K562 (cell line): ENCODE measurements at regions not wholly inside any gene's neighbourhood (a gene's known extent, or its start where the extent isn't known, plus 50 kb on each side); places are given as distances from the start of the nearest gene placed in this dataset.

Experiments
- ATAC-seq: fragments of 200-7000 bp; cut with Tn5 transposase; 3 replicates; pipeline ENCODE4 v1.9.1; 2020; ENCODE audit warnings: moderate library complexity
- BruUV-seq: library from RNA; stranded (reverse); fragments of 400-500 nt; replicated peaks from 2 replicates; lab custom pipeline; 2021; lab: Mats Ljungman, UMichigan
- CTCF ChIA-PET: fragments of 300-600 bp; formaldehyde crosslinking; extraction: SDS; loops from one replicate; lab custom pipeline; 2021; ENCODE audit warnings: low intra/inter-chr PET ratio; lab: Yijun Ruan, JAX
- POLR2A ChIA-PET: fragments of 300-600, 350-650 bp; sonication (Branson Sonifier 250); formaldehyde crosslinking; extraction: SDS; loops from one replicate; lab custom pipeline; 2021; ENCODE audit warnings: antibody characterized with exemption, inconsistent platforms; lab: Yijun Ruan, JAX
- DNase-seq, 4 experiments: peaks; one replicate each; pipeline versions ENCODE4 v3.0.0 to v3.0.0-alpha.2; 2011 to 2018; ENCODE audit warnings: low spot score in 3 of 4, mixed read lengths in 3 of 4; ENCODE audit errors: extremely low read depth in 1 of 4
- FAIRE-seq: peaks from 2 replicates; lab custom pipeline; 2011; peaks lifted over from hg19 to GRCh38; lab: Jason Lieb, UNC
- H2AFZ ChIP-seq: 2 replicates; pipeline ENCODE4 v1.6.0; 2011; ENCODE audit warnings: low read depth, low read length, control low read depth, inconsistent platforms
- H3K27ac ChIP-seq: fragments of 200-600 bp; 3 replicates; pipeline ENCODE4 v1.8.0; 2011; ENCODE audit warnings: low read depth, mild to moderate bottlenecking, control low read depth, inconsistent platforms, low read length, moderate library complexity, mixed read lengths; ENCODE audit errors: extremely low read depth
- H3K27me3 ChIP-seq, 2 experiments: fragments of 300-600 bp in 1 of 2; 2 replicates in 1 of 2; 3 replicates in 1 of 2; pipeline versions ENCODE4 v1.6.0 to v1.8.0; 2011; ENCODE audit warnings: inconsistent platforms in 2 of 2, low read length in 2 of 2, mild to moderate bottlenecking in 1 of 2, mixed read lengths in 1 of 2, moderate library complexity in 1 of 2; ENCODE audit not compliant: control insufficient read depth in 2 of 2, insufficient read depth in 2 of 2
- H3K36me3 ChIP-seq: fragments of 300-600 bp; 3 replicates; pipeline ENCODE4 v1.8.0; 2011; ENCODE audit warnings: mild to moderate bottlenecking, low read length, inconsistent platforms; ENCODE audit not compliant: control insufficient read depth, insufficient read depth
- H3K4me1 ChIP-seq, 2 experiments: fragments of 200-600 bp in 1 of 2; replicated peaks in 1 of 2; 2 replicates in 1 of 2; 3 replicates in 1 of 2; pipeline versions ENCODE4 v1.5.1 to v1.8.0; 2011; ENCODE audit warnings: inconsistent platforms in 2 of 2, low read length in 2 of 2, mild to moderate bottlenecking in 1 of 2, mixed read lengths in 1 of 2, moderate library complexity in 1 of 2; ENCODE audit not compliant: control insufficient read depth in 2 of 2, insufficient read depth in 2 of 2
- H3K4me2 ChIP-seq: 2 replicates; pipeline ENCODE4 v1.6.1; 2011; ENCODE audit warnings: low read length, control low read depth, inconsistent platforms, mixed read lengths; ENCODE audit not compliant: insufficient read depth
- H3K4me3 ChIP-seq: fragments of 200-600 bp; sonication (generic), shearing (Covaris generic); 2 replicates; pipeline ENCODE4 v1.5.1; 2016; ENCODE audit warnings: control low read depth, inconsistent platforms
- H3K79me2 ChIP-seq: fragments of 200-600 bp; 3 replicates; pipeline ENCODE4 v1.8.0; 2011; ENCODE audit warnings: low read length, inconsistent platforms; ENCODE audit not compliant: control insufficient read depth, insufficient read depth
- H3K9ac ChIP-seq, 2 experiments: 2 replicates each; pipeline versions ENCODE4 v1.6.0 to v1.6.1; 2011; ENCODE audit warnings: low read depth in 2 of 2, low read length in 2 of 2, control low read depth in 1 of 2, inconsistent platforms in 1 of 2, mild to moderate bottlenecking in 1 of 2, mixed read lengths in 1 of 2; ENCODE audit not compliant: insufficient read depth in 1 of 2
- H3K9me1 ChIP-seq: one replicate; pipeline ENCODE4 v1.6.0; 2011; ENCODE audit warnings: inconsistent platforms, mild to moderate bottlenecking, low read length, moderate library complexity; ENCODE audit not compliant: control insufficient read depth, insufficient read depth
- H3K9me3 ChIP-seq: replicated peaks from 2 replicates; pipeline ENCODE4 v1.5.1; 2011; ENCODE audit warnings: low read depth, low read length, inconsistent platforms; ENCODE audit not compliant: control insufficient read depth, insufficient read depth
- H4K20me1 ChIP-seq: replicated peaks from 2 replicates; pipeline ENCODE4 v1.6.1; 2011; ENCODE audit warnings: low read length, inconsistent platforms, mixed read lengths; ENCODE audit not compliant: control insufficient read depth, insufficient read depth
- ATF7 ChIP-seq: fragments of 450-650 bp; IDR thresholded peaks from 2 replicates; pipeline ENCODE4 v1.7.1; 2014; ENCODE audit warnings: mild to moderate bottlenecking, moderate library complexity
- ETV5 ChIP-seq: sonication (generic); formaldehyde crosslinking; IDR thresholded peaks from 2 replicates; pipeline ENCODE4 v1.4.0; 2020; ENCODE audit warnings: low read depth, mild to moderate bottlenecking, missing genetic modification reagents
- FOXP4 ChIP-seq: sonication (generic); formaldehyde crosslinking; IDR thresholded peaks from 2 replicates; pipeline ENCODE4 v1.8.0; 2022; ENCODE audit warnings: mild to moderate bottlenecking, missing genetic modification reagents, borderline replicate concordance
- HOMEZ ChIP-seq: fragments of 250-450 bp; sonication (Bioruptor Pico); IDR thresholded peaks from 2 replicates; pipeline ENCODE4 v1.4.0; 2020; ENCODE audit warnings: mild to moderate bottlenecking, moderate library complexity
- HOXB6 ChIP-seq: fragments of 250-450 bp; sonication (Bioruptor Pico); IDR thresholded peaks from 2 replicates; pipeline ENCODE4 v1.5.1; 2022; ENCODE audit warnings: mild to moderate bottlenecking, borderline replicate concordance
- KDM4B ChIP-seq, 2 experiments: fragments of 450-650 bp in 1 of 2; sonication (generic) in 1 of 2; IDR thresholded peaks; 2 replicates each; pipeline ENCODE4 v1.6.1; 2016 to 2017; ENCODE audit warnings: borderline replicate concordance in 2 of 2, antibody characterized with exemption in 1 of 2, low read depth in 1 of 2, mild to moderate bottlenecking in 1 of 2
- OTX1 ChIP-seq: fragments of 450-650 bp; formaldehyde crosslinking; IDR thresholded peaks from 2 replicates; pipeline ENCODE4 v1.4.0; 2022; ENCODE audit warnings: mild to moderate bottlenecking
- SIN3A ChIP-seq, 2 experiments: fragments of 150-350 bp in 1 of 2; IDR thresholded peaks; 2 replicates each; pipeline ENCODE4 v1.6.1; 2011 to 2016; ENCODE audit warnings: borderline replicate concordance in 2 of 2, low read depth in 2 of 2, low read length in 2 of 2, mild to moderate bottlenecking in 2 of 2, moderate library complexity in 2 of 2; ENCODE audit not compliant: control insufficient read depth in 1 of 2
- YY1 ChIP-seq, 3 experiments: IDR thresholded peaks; 2 replicates each; pipeline ENCODE4 v1.6.1; 2011; ENCODE audit warnings: low read length in 2 of 3, mild to moderate bottlenecking in 2 of 3, moderate library complexity in 2 of 3, borderline replicate concordance in 1 of 3, control low read depth in 1 of 3, low read depth in 1 of 3; ENCODE audit not compliant: insufficient read depth in 3 of 3, insufficient replicate concordance in 2 of 3, control insufficient read depth in 1 of 3, insufficient read length in 1 of 3; ENCODE audit errors: extremely low read depth in 1 of 3
- ZBTB5 ChIP-seq: fragments of 450-650 bp; IDR thresholded peaks from 2 replicates; pipeline ENCODE4 v1.6.1; 2017; ENCODE audit warnings: antibody characterized with exemption
- WGBS: fragments of 100-300 bp; shearing (Covaris generic); methylation state at CpG from one replicate; pipeline ENCODE4 v1.1.6; 2016; ENCODE audit warnings: low coverage, mixed read lengths; ENCODE audit not compliant: insufficient coverage; ENCODE audit errors: missing lambda C conversion rate; 5-methylcytosine and 5-hydroxymethylcytosine counted together
- in situ Hi-C: fragments of 300-500 bp; cut with MboI; formaldehyde crosslinking; loops from 4 replicates; pipeline ENCODE4 v1.15.0; 2018; ENCODE audit warnings: inconsistent platforms, mixed read lengths
- intact Hi-C: fragments of 100-400 bp; cut with micrococcal nuclease; formaldehyde crosslinking; loops from 2 replicates; pipeline ENCODE4 v1.14.2; 2022

- TF ChIP-seq FOXP4 (CRISPR knock-in tag) = no peak
- TF ChIP-seq ATF7 = no peak
- no peak for TF ChIP-seq ZBTB5
- no peak for TF ChIP-seq KDM4B (IDR thresholded peaks at IDR 0.05; ENCODE audit: borderline replicate concordance in 2 of 2, low read depth in 1 of 2)
Measured at GRCh38 chr11:122007601-122008071, 108.4 kb downstream of the BLID start (continued).

- no peak for FAIRE-seq
- TF ChIP-seq OTX1 (CRISPR knock-in tag) (no peak), ETV5 (CRISPR knock-in tag) (no peak), HOXB6 (no peak), YY1 (IDR thresholded peaks at IDR 0.05; ENCODE audit: borderline replicate concordance in 1 of 3, control insufficient read depth in 1 of 3, extremely low read depth in 1 of 3, insufficient read depth in 3 of 3, insufficient read length in 1 of 3, insufficient replicate concordance in 2 of 3, low read depth in 1 of 3, low read length in 2 of 3) (no peak), SIN3A (IDR thresholded peaks at IDR 0.05; ENCODE audit: borderline replicate concordance in 2 of 2, control insufficient read depth in 1 of 2, low read depth in 2 of 2, low read length in 2 of 2) (no peak), HOMEZ (CRISPR knock-in tag) (no peak)
Measured at GRCh38 chr11:122004446-122004845, 111.6 kb downstream of the BLID start.

More at GRCh38 chr11:122004446-122004845, 111.6 kb downstream of the BLID start:
- POLR2A ChIA-PET = no interaction called here
- Histone ChIP-seq H3K4me1 (no peaks in the 10 kb centered on the region), H3K79me2 (no peaks in the 10 kb centered on the region), H3K36me3 (no peaks in the 10 kb centered on the region), H3K27ac (no peak overlapping the region), H3K4me2 (no peak overlapping the region), H3K9ac (no peak overlapping the region), H3K9me3 (no peaks in the 10 kb centered on the region; the same call in 1 of the 2 replicates), H3K9me1 (no peaks in the 10 kb centered on the region), H3K27me3 (no peaks in the 10 kb centered on the region), H4K20me1 (no peaks in the 10 kb centered on the region), H3K4me3 (no peak overlapping the region), H2AFZ (no peak overlapping the region)
- DNase-seq (no peak), ATAC-seq (no peak)
- in situ Hi-C loops (no loop called here), intact Hi-C loops (no loop called here)
- BruUV-seq = no TSS peak
- CTCF ChIA-PET = no interaction called here
- no CpG with 5 or more reads among the region's 1 CpG for WGBS
